ENCODE measurements at regions not wholly inside any gene's neighbourhood (a gene's known extent, or its start where the extent isn't known, plus 50 kb on each side); places are given as distances from the start of the nearest gene placed in this dataset.

GRCh38 chr3:22900296-22900695, 302.8 kb upstream of the UBE2E2 start:
- TF ChIP-seq FOS (IDR thresholded peaks at IDR 0.05; ENCODE audit: borderline replicate concordance, insufficient read depth, low read length), result no peak
- TF ChIP-seq EZH2 (IDR thresholded peaks at IDR 0.05; ENCODE audit: borderline replicate concordance, low read depth, low read length, severe bottlenecking), result no peak
- TF ChIP-seq JUN (IDR thresholded peaks at IDR 0.05; ENCODE audit: borderline replicate concordance, insufficient read depth, insufficient read length, low read depth), result no peak
- no peak for TF ChIP-seq GATA2 (IDR thresholded peaks at IDR 0.05; ENCODE audit: insufficient read depth, insufficient read length, low read depth, low read length)
- TF ChIP-seq MAX (IDR thresholded peaks at IDR 0.05; ENCODE audit: insufficient read depth, insufficient read length), result no peak
- TF ChIP-seq MYC (IDR thresholded peaks at IDR 0.05; ENCODE audit: low read depth, low read length), result no peak
- TF ChIP-seq POLR2A (IDR thresholded peaks at IDR 0.05; ENCODE audit: low read depth, low read length), result no peak
- no peak for TF ChIP-seq POLR2AphosphoS5 (IDR thresholded peaks at IDR 0.05; ENCODE audit: insufficient read depth, low read depth, low read length)
- no peak for TF ChIP-seq CTCF (IDR thresholded peaks at IDR 0.05; ENCODE audit: extremely low read depth in 1 of 2, insufficient read depth in 1 of 2, low read depth in 1 of 2, low read length in 2 of 2)
- H3K4me1 ChIP-seq (ENCODE audit: control insufficient read depth, extremely low read depth, insufficient read depth, low read length), result no peaks in the 10 kb centered on the region
- no peak overlapping the region for H3K4me3 ChIP-seq (replicated peaks in 1 of 3; ENCODE audit: insufficient read depth in 1 of 3, low read depth in 1 of 3, low read length in 3 of 3)
- H3K9me3 ChIP-seq (replicated peaks; ENCODE audit: control insufficient read depth, insufficient read depth, low read length), result no peaks in the 10 kb centered on the region
- ChIA-PET POLR2A (no interaction called here), CTCF (no interaction called here)
- dilution Hi-C loops (cut with MboI; ENCODE audit: extremely low pct_ligation_motif_present, low sequenced_read_pairs) (no loop called here), intact Hi-C loops (cut with micrococcal nuclease) (no loop called here)
- no peaks in the 10 kb centered on the region for H3K36me3 ChIP-seq (ENCODE audit: control insufficient read depth in 2 of 2, extremely low read depth in 1 of 2, insufficient read depth in 2 of 2, low read length in 2 of 2)
- H3K27ac ChIP-seq (ENCODE audit: insufficient read depth, low read depth, low read length), result no peak overlapping the region
- no TSS peak for BruUV-seq (replicated peaks)
- H4K20me1 ChIP-seq (replicated peaks; ENCODE audit: control insufficient read depth, extremely low read depth, insufficient read depth, low read length), result no peaks in the 10 kb centered on the region
- FAIRE-seq (no peak), DNase-seq (ENCODE audit: low read depth, low spot score) (no peak)
- no peak overlapping the region for H3K9ac ChIP-seq (replicated peaks; ENCODE audit: extremely low read depth, insufficient read depth, low read length)
- no peaks in the 10 kb centered on the region for H3K9me1 ChIP-seq (replicated peaks; ENCODE audit: control insufficient read depth, extremely low read depth, insufficient read depth, low read length)
- no peaks in the 10 kb centered on the region for H3K27me3 ChIP-seq (ENCODE audit: control insufficient read depth in 2 of 2, insufficient read depth in 2 of 2, low read length in 2 of 2)
- no peak overlapping the region for H2AFZ ChIP-seq (ENCODE audit: low read depth, low read length)
- no peak overlapping the region for H3K4me2 ChIP-seq (ENCODE audit: insufficient read depth, low read length)
- no peaks in the 10 kb centered on the region for H3K79me2 ChIP-seq (ENCODE audit: control insufficient read depth, insufficient read depth, low read length)

Data from endothelial cell of umbilical vein (primary cell).